GM12872 (cell line): ENCODE measurements at regions not wholly inside any gene's neighbourhood (a gene's known extent, or its start where the extent isn't known, plus 50 kb on each side); places are given as distances from the start of the nearest gene placed in this dataset.

ENCODE experiments used
- CTCF ChIP-seq: IDR thresholded peaks from 3 replicates; pipeline ENCODE4 v1.5.1; 2011; ENCODE audit warnings: low read depth, mild to moderate bottlenecking, low read length, moderate library complexity; ENCODE audit not compliant: insufficient read depth

- TF ChIP-seq CTCF: no peak
These were observed 62.2 kb upstream of the PRPS1 start for GRCh38 chrX:107565931-107566603.

GRCh38 chrX:107566604-107567262, 61.6 kb upstream of the PRPS1 start:
- no peak for TF ChIP-seq CTCF

- TF ChIP-seq CTCF: no peak
These were observed 60.9 kb upstream of the PRPS1 start for GRCh38 chrX:107567370-107567769.

- no peak for TF ChIP-seq CTCF
These were observed 56.9 kb upstream of the PRPS1 start for GRCh38 chrX:107571296-107571998.

GRCh38 chrX:107573016-107573415, 55.3 kb upstream of the PRPS1 start:
- no peak for TF ChIP-seq CTCF

GRCh38 chrX:107574054-107574683, 54.1 kb upstream of the PRPS1 start:
- no peak for TF ChIP-seq CTCF

GRCh38 chrX:107574711-107575110, 53.6 kb upstream of the PRPS1 start:
- TF ChIP-seq CTCF: no peak
